ENCODE measurements at regions not wholly inside any gene's neighbourhood (a gene's known extent, or its start where the extent isn't known, plus 50 kb on each side); places are given as distances from the start of the nearest gene placed in this dataset.

- TF ChIP-seq, protein P1, sequence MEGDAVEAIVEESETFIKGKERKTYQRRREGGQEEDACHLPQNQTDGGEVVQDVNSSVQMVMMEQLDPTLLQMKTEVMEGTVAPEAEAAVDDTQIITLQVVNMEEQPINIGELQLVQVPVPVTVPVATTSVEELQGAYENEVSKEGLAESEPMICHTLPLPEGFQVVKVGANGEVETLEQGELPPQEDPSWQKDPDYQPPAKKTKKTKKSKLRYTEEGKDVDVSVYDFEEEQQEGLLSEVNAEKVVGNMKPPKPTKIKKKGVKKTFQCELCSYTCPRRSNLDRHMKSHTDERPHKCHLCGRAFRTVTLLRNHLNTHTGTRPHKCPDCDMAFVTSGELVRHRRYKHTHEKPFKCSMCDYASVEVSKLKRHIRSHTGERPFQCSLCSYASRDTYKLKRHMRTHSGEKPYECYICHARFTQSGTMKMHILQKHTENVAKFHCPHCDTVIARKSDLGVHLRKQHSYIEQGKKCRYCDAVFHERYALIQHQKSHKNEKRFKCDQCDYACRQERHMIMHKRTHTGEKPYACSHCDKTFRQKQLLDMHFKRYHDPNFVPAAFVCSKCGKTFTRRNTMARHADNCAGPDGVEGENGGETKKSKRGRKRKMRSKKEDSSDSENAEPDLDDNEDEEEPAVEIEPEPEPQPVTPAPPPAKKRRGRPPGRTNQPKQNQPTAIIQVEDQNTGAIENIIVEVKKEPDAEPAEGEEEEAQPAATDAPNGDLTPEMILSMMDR (conservative IDR thresholded peaks at IDR 0.05): no peak
- no peak for TF ChIP-seq ZFX (IDR thresholded peaks at IDR 0.05)
Observed at GRCh38 chr5:96222129-96222528, 210.9 kb downstream of the PCSK1 start.

Measured in C4-2B (cell line).